ENCODE measurements at regions not wholly inside any gene's neighbourhood (a gene's known extent, or its start where the extent isn't known, plus 50 kb on each side); places are given as distances from the start of the nearest gene placed in this dataset.
"Not testable (repeated sequence)": the region's sequence is repeated elsewhere in the genome, so short reads cannot be mapped to it uniquely, and the experiment has no call there.

- not testable (repeated sequence) for H3K4me3 Mint-ChIP-seq (ENCODE audit: unreplicated experiment); H3K27ac Mint-ChIP-seq (ENCODE audit: unreplicated experiment); H3K36me3 Mint-ChIP-seq (ENCODE audit: low read depth); DNase-seq (ENCODE audit: low spot score); H3K9me3 Mint-ChIP-seq (ENCODE audit: low read depth); H3K4me1 Mint-ChIP-seq (ENCODE audit: low read depth); H3K27me3 Mint-ChIP-seq (ENCODE audit: low read depth)
- TF ChIP-seq, protein P1, sequence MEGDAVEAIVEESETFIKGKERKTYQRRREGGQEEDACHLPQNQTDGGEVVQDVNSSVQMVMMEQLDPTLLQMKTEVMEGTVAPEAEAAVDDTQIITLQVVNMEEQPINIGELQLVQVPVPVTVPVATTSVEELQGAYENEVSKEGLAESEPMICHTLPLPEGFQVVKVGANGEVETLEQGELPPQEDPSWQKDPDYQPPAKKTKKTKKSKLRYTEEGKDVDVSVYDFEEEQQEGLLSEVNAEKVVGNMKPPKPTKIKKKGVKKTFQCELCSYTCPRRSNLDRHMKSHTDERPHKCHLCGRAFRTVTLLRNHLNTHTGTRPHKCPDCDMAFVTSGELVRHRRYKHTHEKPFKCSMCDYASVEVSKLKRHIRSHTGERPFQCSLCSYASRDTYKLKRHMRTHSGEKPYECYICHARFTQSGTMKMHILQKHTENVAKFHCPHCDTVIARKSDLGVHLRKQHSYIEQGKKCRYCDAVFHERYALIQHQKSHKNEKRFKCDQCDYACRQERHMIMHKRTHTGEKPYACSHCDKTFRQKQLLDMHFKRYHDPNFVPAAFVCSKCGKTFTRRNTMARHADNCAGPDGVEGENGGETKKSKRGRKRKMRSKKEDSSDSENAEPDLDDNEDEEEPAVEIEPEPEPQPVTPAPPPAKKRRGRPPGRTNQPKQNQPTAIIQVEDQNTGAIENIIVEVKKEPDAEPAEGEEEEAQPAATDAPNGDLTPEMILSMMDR (IDR thresholded peaks at IDR 0.05) = peak; percentile 47
Observed at GRCh38 chr18:8920856-8921787, 181.4 kb upstream of the NDUFV2 start.

DNA sequence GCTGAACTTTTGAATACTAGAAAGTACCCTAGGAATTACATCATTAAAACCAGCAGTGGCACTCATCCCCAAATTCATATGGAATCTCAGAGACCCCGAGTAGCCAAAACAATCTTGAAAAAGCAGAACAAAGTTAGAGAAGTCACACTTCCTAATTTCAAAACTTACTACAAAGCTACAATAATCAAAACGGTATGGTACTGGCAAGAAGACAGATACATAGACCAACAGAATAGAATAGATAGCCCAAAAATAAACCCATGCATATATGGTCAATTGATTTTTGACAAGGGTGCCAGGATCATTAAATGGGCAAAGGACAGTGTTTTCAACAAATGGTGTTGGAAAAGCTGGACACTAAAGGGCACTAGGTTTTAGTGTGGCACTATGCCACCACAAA is 176.0 kb upstream of the NDUFV2 start:
- H3K4me3 Mint-ChIP-seq (ENCODE audit: unreplicated experiment) = no peak overlapping the region
- H3K4me1 Mint-ChIP-seq (ENCODE audit: low read depth) = peaks cover 9% of the 10 kb centered on the region
- no peak for DNase-seq (ENCODE audit: low spot score)
- H3K9me3 Mint-ChIP-seq (ENCODE audit: low read depth) = peaks cover 23% of the 10 kb centered on the region
- no peaks in the 10 kb centered on the region for H3K27me3 Mint-ChIP-seq (ENCODE audit: low read depth)
- TF ChIP-seq, protein P1 (IDR thresholded peaks at IDR 0.05) = no peak
- peaks cover 6% of the 10 kb centered on the region for H3K36me3 Mint-ChIP-seq (ENCODE audit: low read depth)
- no peak overlapping the region for H3K27ac Mint-ChIP-seq (ENCODE audit: unreplicated experiment)

DNA sequence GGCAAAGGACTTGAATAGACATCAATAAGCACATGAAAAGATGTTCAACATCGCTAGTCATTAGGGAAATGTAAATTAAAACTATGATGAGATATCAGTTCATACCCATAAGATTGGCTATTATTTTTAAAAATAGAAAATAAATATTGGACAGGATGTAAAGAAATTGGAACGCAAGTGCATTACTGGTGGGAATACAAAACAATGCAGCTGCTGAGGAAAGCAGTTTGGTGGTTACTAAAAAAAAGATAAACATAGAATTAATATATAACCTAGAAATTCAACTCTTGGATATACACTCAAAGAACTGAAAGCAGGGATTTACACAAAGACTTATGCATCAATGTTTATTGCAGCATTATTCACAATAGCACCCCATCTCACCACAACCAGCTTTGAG is 174.5 kb upstream of the NDUFV2 start:
- peaks cover 26% of the 10 kb centered on the region for H3K9me3 Mint-ChIP-seq (ENCODE audit: low read depth)
- peaks cover 9% of the 10 kb centered on the region for H3K4me1 Mint-ChIP-seq (ENCODE audit: low read depth)
- peaks cover 6% of the 10 kb centered on the region for H3K36me3 Mint-ChIP-seq (ENCODE audit: low read depth)
- TF ChIP-seq, protein P1 (IDR thresholded peaks at IDR 0.05) = no peak
- no peak overlapping the region for H3K4me3 Mint-ChIP-seq (ENCODE audit: unreplicated experiment)
- H3K27me3 Mint-ChIP-seq (ENCODE audit: low read depth) = no peaks in the 10 kb centered on the region
- no peak for DNase-seq (ENCODE audit: low spot score)
- no peak overlapping the region for H3K27ac Mint-ChIP-seq (ENCODE audit: unreplicated experiment)

DNA sequence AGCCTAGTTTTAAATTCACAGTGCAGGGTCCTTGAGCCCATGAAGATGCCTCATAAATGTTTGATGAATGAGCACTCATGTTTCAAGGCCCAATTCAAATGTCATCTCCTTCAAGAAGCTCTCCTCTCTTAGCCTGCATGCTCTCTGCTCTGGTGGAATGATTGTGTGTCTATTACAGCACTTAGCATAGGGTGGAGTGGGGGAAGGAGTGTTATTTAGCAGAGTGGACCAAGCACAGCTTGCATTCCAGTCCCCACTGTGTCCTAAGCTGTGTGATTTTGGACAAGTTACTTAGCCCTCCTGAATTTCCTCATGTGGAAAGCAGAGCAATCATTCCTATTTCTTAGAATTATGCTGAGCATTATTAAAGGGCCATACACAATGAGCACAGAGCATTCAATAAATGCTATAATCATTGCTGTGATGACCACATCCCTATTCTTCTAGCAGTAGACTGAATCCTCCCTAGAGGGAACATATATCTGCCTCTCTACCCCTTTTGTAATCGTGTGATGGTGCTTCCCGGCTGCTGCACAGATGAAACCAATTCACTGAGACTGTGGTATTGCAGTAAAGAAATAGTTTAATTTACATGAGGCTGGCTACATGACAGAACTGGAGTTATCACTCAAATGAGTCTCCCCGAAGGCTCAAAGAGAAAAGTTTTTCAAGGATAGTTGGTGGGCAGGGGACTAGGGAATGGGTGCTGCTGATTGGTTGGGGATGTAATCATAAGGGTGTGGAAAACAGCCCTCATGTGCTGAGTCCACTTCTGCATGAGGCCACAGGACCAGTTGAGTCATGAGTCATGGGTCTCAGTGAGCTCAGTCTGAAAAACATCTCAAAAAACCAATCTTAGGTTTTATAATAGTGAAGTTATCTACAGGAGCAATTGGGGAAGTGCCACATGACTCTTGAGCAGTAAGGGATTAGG is 173.4 kb upstream of the NDUFV2 start:
- H3K36me3 Mint-ChIP-seq (ENCODE audit: low read depth) = peaks cover 6% of the 10 kb centered on the region
- H3K27me3 Mint-ChIP-seq (ENCODE audit: low read depth) = no peaks in the 10 kb centered on the region

More for the DNA sequence above, 173.4 kb upstream of the NDUFV2 start:
- Mint-ChIP-seq H3K4me3 (ENCODE audit: unreplicated experiment) (no peak overlapping the region), H3K9me3 (ENCODE audit: low read depth) (peaks cover 27% of the 10 kb centered on the region), H3K27ac (ENCODE audit: unreplicated experiment) (no peak overlapping the region), H3K4me1 (ENCODE audit: low read depth) (peaks cover 12% of the 10 kb centered on the region)
- DNase-seq (ENCODE audit: low spot score) = no peak
- TF ChIP-seq, protein P1 (IDR thresholded peaks at IDR 0.05) = no peak
